ENCODE measurements at regions not wholly inside any gene's neighbourhood (a gene's known extent, or its start where the extent isn't known, plus 50 kb on each side); places are given as distances from the start of the nearest gene placed in this dataset.

DNA sequence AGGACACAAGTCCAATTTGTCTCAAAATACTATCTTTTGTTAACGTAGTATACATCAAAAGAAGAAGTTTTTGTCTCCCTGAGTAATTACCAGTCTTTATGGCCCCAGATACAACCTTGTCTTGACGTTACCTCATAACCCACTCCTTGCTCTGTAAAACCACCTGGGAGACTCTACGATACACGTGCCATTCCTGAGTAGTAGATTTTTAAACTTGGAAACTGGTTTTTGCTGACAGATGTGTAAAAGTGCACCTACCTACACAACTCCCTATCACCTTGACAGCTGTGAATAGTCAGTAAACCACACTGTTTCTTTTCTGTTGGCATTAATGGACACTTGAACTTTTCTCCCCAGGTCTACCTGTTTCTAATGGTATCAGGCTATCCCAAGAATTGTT is 51.7 kb upstream of the RARB start:
- in situ Hi-C loops (cut with HindIII; ENCODE audit: low pct_unique_long_range_greater_than_20kb, low sequenced_read_pairs), result no loop called here
- DNase-seq (ENCODE audit: low read depth, low spot score), result no peak

DNA sequence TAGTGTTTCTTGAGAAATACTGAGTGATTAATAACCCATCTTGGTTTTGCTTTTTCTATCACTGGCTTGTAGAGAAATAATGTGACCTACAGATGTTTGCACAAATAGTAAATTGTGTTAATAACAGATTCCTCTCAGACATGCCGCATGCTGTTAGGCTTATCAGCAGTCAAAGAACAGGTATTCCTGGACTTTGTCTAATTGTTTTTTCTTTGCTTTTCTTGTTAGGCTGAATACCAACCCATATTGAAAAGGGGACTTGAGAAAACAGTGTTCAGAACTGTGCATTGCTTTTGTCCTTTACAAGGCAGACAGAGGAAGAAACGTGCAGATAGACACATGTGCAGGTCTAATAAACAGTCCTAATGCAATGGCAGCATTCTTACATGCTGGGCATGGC is 51.0 kb upstream of the RARB start:
- in situ Hi-C loops (cut with HindIII; ENCODE audit: low pct_unique_long_range_greater_than_20kb, low sequenced_read_pairs), result no loop called here
- DNase-seq (ENCODE audit: low read depth, low spot score), result no peak

Small RNA genes lying in the stretch of these regions (small RNA-seq; reads per million reads assigned to genes)
- gene RN7SL216P (0 to 0.38 reads per million in 2 experiments), gene RNA5SP125 (0 reads per million in 2 experiments), gene RNA5SP126 (0 reads per million in 2 experiments)

Measured in SK-MEL-5 (cell line).